Suprapubic skin (tissue), 3 donors: ENCODE measurements at regions not wholly inside any gene's neighbourhood (a gene's known extent, or its start where the extent isn't known, plus 50 kb on each side); places are given as distances from the start of the nearest gene placed in this dataset.

Experiments
- EP300 ChIP-seq: sonication (generic); formaldehyde crosslinking; IDR thresholded peaks from one replicate; pipeline ENCODE4 v1.6.1; 2017; ENCODE audit warnings: antibody characterized with exemption
- TF ChIP-seq, protein P1 (sequence below), 2 donors: fragments of 200-600 bp in 1 of 2; fragments of 450-650 bp in 1 of 2; sonication (generic) in 1 of 2; IDR thresholded peaks; one replicate each; pipeline ENCODE4 v1.5.1; 2016 to 2019; ENCODE audit warnings: antibody characterized with exemption in 2 of 2, mild to moderate bottlenecking in 1 of 2, moderate library complexity in 1 of 2

DNA sequence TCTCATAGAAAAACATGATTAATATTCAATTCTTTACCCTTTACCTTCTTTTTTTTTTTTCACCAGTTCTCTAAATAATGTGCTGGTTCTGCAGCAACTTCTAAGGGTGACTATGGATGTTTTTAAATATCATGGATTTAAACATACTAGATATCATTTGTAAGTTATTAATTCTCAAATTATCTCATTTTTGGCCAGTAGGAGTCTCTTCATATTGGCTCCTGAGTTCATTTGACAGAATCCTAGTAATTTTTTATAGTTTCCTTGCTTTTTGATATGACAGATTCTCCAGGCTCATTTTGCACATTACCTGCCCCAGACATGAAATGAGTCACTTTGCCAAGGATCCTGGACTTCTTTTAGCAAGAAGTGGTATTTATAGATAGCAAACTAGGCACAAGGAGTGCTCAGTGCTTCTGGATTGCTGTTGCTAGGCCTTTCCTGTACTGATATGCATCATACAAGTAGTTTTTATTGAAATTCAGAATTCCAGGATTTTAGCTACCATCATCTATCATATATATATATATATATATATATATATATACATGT is 201.3 kb upstream of the IL12B start:
- TF ChIP-seq, protein P1, sequence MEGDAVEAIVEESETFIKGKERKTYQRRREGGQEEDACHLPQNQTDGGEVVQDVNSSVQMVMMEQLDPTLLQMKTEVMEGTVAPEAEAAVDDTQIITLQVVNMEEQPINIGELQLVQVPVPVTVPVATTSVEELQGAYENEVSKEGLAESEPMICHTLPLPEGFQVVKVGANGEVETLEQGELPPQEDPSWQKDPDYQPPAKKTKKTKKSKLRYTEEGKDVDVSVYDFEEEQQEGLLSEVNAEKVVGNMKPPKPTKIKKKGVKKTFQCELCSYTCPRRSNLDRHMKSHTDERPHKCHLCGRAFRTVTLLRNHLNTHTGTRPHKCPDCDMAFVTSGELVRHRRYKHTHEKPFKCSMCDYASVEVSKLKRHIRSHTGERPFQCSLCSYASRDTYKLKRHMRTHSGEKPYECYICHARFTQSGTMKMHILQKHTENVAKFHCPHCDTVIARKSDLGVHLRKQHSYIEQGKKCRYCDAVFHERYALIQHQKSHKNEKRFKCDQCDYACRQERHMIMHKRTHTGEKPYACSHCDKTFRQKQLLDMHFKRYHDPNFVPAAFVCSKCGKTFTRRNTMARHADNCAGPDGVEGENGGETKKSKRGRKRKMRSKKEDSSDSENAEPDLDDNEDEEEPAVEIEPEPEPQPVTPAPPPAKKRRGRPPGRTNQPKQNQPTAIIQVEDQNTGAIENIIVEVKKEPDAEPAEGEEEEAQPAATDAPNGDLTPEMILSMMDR (IDR thresholded peaks at IDR 0.05) = no peak
- TF ChIP-seq EP300 = no peak
